ENCODE measurements at regions not wholly inside any gene's neighbourhood (a gene's known extent, or its start where the extent isn't known, plus 50 kb on each side); places are given as distances from the start of the nearest gene placed in this dataset.
"Not testable (repeated sequence)": the region's sequence is repeated elsewhere in the genome, so short reads cannot be mapped to it uniquely, and the experiment has no call there.

- no peaks in the 10 kb centered on the region for H3K36me3 ChIP-seq (ENCODE audit: control insufficient read depth in 2 of 2, insufficient read depth in 2 of 2, low read length in 1 of 2)
- no peak overlapping the region for H3K4me3 ChIP-seq (ENCODE audit: low read length in 2 of 2)
- H3K4me1 ChIP-seq (ENCODE audit: control insufficient read depth in 2 of 2, insufficient read depth in 2 of 2, low read length in 2 of 2) = no peaks in the 10 kb centered on the region
- DNase-seq (ENCODE audit: low read depth in 6 of 9, low spot score in 9 of 9) = no peak
- H3K27me3 ChIP-seq (ENCODE audit: control insufficient read depth in 2 of 2, insufficient read depth in 1 of 2, low read length in 1 of 2) = no peaks in the 10 kb centered on the region
- no peak overlapping the region for H3K27ac ChIP-seq (ENCODE audit: low read depth in 1 of 2, low read length in 1 of 2)
- whole genome bisulfite sequencing = 95% methylated on average over 2 of the region's 2 CpGs
- no peaks in the 10 kb centered on the region for H3K9me3 ChIP-seq (ENCODE audit: control insufficient read depth in 2 of 2, insufficient read depth in 1 of 2, low read length in 1 of 2)
These were observed 457.0 kb downstream of the EPM2A start for GRCh38 chr6:145278163-145278807.

DNA sequence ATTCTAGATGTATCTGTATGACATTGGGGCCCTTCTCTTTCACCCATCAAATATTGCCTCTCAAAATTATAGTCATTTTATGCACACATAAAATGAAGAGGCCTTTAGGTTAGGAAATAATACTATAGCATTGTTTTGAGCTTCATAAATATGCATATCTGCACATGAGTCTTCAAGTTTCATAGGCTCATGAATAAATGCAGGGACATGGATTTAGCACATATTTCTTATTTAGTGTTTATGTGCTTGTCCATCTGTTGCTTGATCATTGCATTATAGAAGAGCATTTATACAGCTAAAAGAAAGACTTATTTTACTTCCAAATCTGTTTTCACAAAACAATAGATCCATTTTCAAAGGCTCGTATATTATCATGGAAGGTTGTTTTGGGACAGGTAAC lies 455.8 kb downstream of the EPM2A start:
- no peak for DNase-seq (ENCODE audit: low read depth in 6 of 9, low spot score in 9 of 9)
- WGBS = 97% methylated on average over 1 of the region's 1 CpG
- no peaks in the 10 kb centered on the region for H3K9me3 ChIP-seq (ENCODE audit: control insufficient read depth in 2 of 2, insufficient read depth in 1 of 2, low read length in 1 of 2)
- H3K27ac ChIP-seq (ENCODE audit: low read depth in 1 of 2, low read length in 1 of 2) = no peak overlapping the region
- H3K36me3 ChIP-seq (ENCODE audit: control insufficient read depth in 2 of 2, insufficient read depth in 2 of 2, low read length in 1 of 2) = no peaks in the 10 kb centered on the region
- H3K4me3 ChIP-seq (ENCODE audit: low read length in 2 of 2) = no peak overlapping the region
- H3K4me1 ChIP-seq (ENCODE audit: control insufficient read depth in 2 of 2, insufficient read depth in 2 of 2, low read length in 2 of 2) = no peaks in the 10 kb centered on the region
- no peaks in the 10 kb centered on the region for H3K27me3 ChIP-seq (ENCODE audit: control insufficient read depth in 2 of 2, insufficient read depth in 1 of 2, low read length in 1 of 2)

DNA sequence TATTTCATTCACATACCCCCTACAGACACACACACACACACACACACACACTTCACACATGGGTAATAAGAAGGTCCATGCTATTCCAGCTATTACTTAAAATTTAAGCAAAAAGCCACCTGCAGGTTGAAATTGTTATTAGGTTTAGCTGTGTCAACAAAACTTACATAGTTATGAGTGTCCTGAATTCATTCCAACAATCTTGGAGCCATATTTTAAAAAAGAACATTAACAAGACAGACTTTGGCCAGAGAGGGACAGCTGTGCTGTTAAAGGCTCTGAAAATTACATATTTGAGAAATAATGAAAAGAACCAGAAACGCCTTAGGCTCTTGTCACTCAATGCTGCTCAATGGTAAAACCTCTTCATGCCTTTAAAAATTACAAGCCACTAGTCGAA lies 455.3 kb downstream of the EPM2A start:
- no peaks in the 10 kb centered on the region for H3K36me3 ChIP-seq (ENCODE audit: control insufficient read depth in 2 of 2, insufficient read depth in 2 of 2, low read length in 1 of 2)
- no peaks in the 10 kb centered on the region for H3K9me3 ChIP-seq (ENCODE audit: control insufficient read depth in 2 of 2, insufficient read depth in 1 of 2, low read length in 1 of 2)
- H3K4me1 ChIP-seq (ENCODE audit: control insufficient read depth in 2 of 2, insufficient read depth in 2 of 2, low read length in 2 of 2) = no peaks in the 10 kb centered on the region
- WGBS = 92% methylated on average over 2 of the region's 2 CpGs
- no peak overlapping the region for H3K27ac ChIP-seq (ENCODE audit: low read depth in 1 of 2, low read length in 1 of 2)
- H3K27me3 ChIP-seq (ENCODE audit: control insufficient read depth in 2 of 2, insufficient read depth in 1 of 2, low read length in 1 of 2) = no peaks in the 10 kb centered on the region
- DNase-seq (ENCODE audit: low read depth in 6 of 9, low spot score in 9 of 9) = no peak
- no peak overlapping the region for H3K4me3 ChIP-seq (ENCODE audit: low read length in 2 of 2)

- not testable (repeated sequence) for H3K4me1 ChIP-seq (ENCODE audit: control insufficient read depth in 2 of 2, insufficient read depth in 2 of 2, low read length in 2 of 2); H3K4me3 ChIP-seq (ENCODE audit: low read length in 2 of 2); H3K36me3 ChIP-seq (ENCODE audit: control insufficient read depth in 2 of 2, insufficient read depth in 2 of 2, low read length in 1 of 2); H3K27ac ChIP-seq (ENCODE audit: low read depth in 1 of 2, low read length in 1 of 2); DNase-seq (ENCODE audit: low read depth in 6 of 9, low spot score in 9 of 9); H3K27me3 ChIP-seq (ENCODE audit: control insufficient read depth in 2 of 2, insufficient read depth in 1 of 2, low read length in 1 of 2); H3K9me3 ChIP-seq (ENCODE audit: control insufficient read depth in 2 of 2, insufficient read depth in 1 of 2, low read length in 1 of 2)
- 83% methylated on average over 6 of the region's 6 CpGs for WGBS
These were observed 452.1 kb downstream of the EPM2A start for GRCh38 chr6:145283209-145283608.

DNA sequence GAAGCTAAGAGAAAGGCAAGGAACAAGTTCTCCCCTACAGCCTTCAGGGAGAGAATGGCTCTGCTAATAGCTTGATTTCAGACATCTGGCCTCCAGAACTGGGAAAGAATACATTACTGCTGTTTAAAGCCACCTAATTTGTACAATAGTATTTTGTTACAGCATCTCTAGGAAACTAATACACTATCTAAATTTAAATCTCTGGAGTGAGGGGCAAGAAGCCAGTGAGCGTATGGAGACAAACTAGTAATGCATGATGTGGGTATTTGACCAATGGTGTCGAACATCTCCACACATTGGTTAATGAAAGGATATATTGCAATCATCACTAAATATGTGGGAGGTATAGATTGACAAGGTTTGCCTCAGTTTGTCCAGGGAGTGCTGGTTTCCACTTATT lies 451.5 kb downstream of the EPM2A start:
- Histone ChIP-seq H3K9me3 (ENCODE audit: control insufficient read depth in 2 of 2, insufficient read depth in 1 of 2, low read length in 1 of 2) (no peaks in the 10 kb centered on the region), H3K27me3 (ENCODE audit: control insufficient read depth in 2 of 2, insufficient read depth in 1 of 2, low read length in 1 of 2) (no peaks in the 10 kb centered on the region), H3K4me3 (ENCODE audit: low read length in 2 of 2) (no peak overlapping the region), H3K36me3 (ENCODE audit: control insufficient read depth in 2 of 2, insufficient read depth in 2 of 2, low read length in 1 of 2) (no peaks in the 10 kb centered on the region), H3K4me1 (ENCODE audit: control insufficient read depth in 2 of 2, insufficient read depth in 2 of 2, low read length in 2 of 2) (no peaks in the 10 kb centered on the region), H3K27ac (ENCODE audit: low read depth in 1 of 2, low read length in 1 of 2) (no peak overlapping the region)
- no peak for DNase-seq (ENCODE audit: low read depth in 6 of 9, low spot score in 9 of 9)
- WGBS = 96% methylated on average over 2 of the region's 2 CpGs

GRCh38 chr6:145286916-145287315 lies 448.4 kb downstream of the EPM2A start:
- WGBS = 88% methylated on average over 1 of the region's 1 CpG
- no peaks in the 10 kb centered on the region for H3K9me3 ChIP-seq (ENCODE audit: control insufficient read depth in 2 of 2, insufficient read depth in 1 of 2, low read length in 1 of 2)
- H3K36me3 ChIP-seq (ENCODE audit: control insufficient read depth in 2 of 2, insufficient read depth in 2 of 2, low read length in 1 of 2) = no peaks in the 10 kb centered on the region
- no peak for DNase-seq (ENCODE audit: low read depth in 6 of 9, low spot score in 9 of 9)
- H3K4me3 ChIP-seq (ENCODE audit: low read length in 2 of 2) = no peak overlapping the region
- H3K27ac ChIP-seq (ENCODE audit: low read depth in 1 of 2, low read length in 1 of 2) = no peak overlapping the region
- no peaks in the 10 kb centered on the region for H3K27me3 ChIP-seq (ENCODE audit: control insufficient read depth in 2 of 2, insufficient read depth in 1 of 2, low read length in 1 of 2)
- no peaks in the 10 kb centered on the region for H3K4me1 ChIP-seq (ENCODE audit: control insufficient read depth in 2 of 2, insufficient read depth in 2 of 2, low read length in 2 of 2)

- Histone ChIP-seq H3K9me3 (ENCODE audit: control insufficient read depth in 2 of 2, insufficient read depth in 1 of 2, low read length in 1 of 2) (no peaks in the 10 kb centered on the region), H3K4me3 (ENCODE audit: low read length in 2 of 2) (no peak overlapping the region), H3K27me3 (ENCODE audit: control insufficient read depth in 2 of 2, insufficient read depth in 1 of 2, low read length in 1 of 2) (no peaks in the 10 kb centered on the region), H3K4me1 (ENCODE audit: control insufficient read depth in 2 of 2, insufficient read depth in 2 of 2, low read length in 2 of 2) (no peaks in the 10 kb centered on the region), H3K36me3 (ENCODE audit: control insufficient read depth in 2 of 2, insufficient read depth in 2 of 2, low read length in 1 of 2) (no peaks in the 10 kb centered on the region), H3K27ac (ENCODE audit: low read depth in 1 of 2, low read length in 1 of 2) (no peak overlapping the region)
- 95% methylated on average over 3 of the region's 3 CpGs for WGBS
- no peak for DNase-seq (ENCODE audit: low read depth in 6 of 9, low spot score in 9 of 9)
These were observed 445.7 kb downstream of the EPM2A start for GRCh38 chr6:145289573-145289972.

- no peak overlapping the region for H3K27ac ChIP-seq (ENCODE audit: low read depth in 1 of 2, low read length in 1 of 2)
- 97% methylated on average over 2 of the region's 2 CpGs for WGBS
- H3K27me3 ChIP-seq (ENCODE audit: control insufficient read depth in 2 of 2, insufficient read depth in 1 of 2, low read length in 1 of 2) = no peaks in the 10 kb centered on the region
- DNase-seq (ENCODE audit: low read depth in 6 of 9, low spot score in 9 of 9) = no peak
- no peaks in the 10 kb centered on the region for H3K36me3 ChIP-seq (ENCODE audit: control insufficient read depth in 2 of 2, insufficient read depth in 2 of 2, low read length in 1 of 2)
- H3K4me3 ChIP-seq (ENCODE audit: low read length in 2 of 2) = no peak overlapping the region
- H3K4me1 ChIP-seq (ENCODE audit: control insufficient read depth in 2 of 2, insufficient read depth in 2 of 2, low read length in 2 of 2) = no peaks in the 10 kb centered on the region
- no peaks in the 10 kb centered on the region for H3K9me3 ChIP-seq (ENCODE audit: control insufficient read depth in 2 of 2, insufficient read depth in 1 of 2, low read length in 1 of 2)
These were observed 445.2 kb downstream of the EPM2A start for GRCh38 chr6:145290122-145290521.

- no peak overlapping the region for H3K4me3 ChIP-seq (ENCODE audit: low read length in 2 of 2)
- no peaks in the 10 kb centered on the region for H3K9me3 ChIP-seq (ENCODE audit: control insufficient read depth in 2 of 2, insufficient read depth in 1 of 2, low read length in 1 of 2)
- H3K36me3 ChIP-seq (ENCODE audit: control insufficient read depth in 2 of 2, insufficient read depth in 2 of 2, low read length in 1 of 2) = no peaks in the 10 kb centered on the region
- H3K27me3 ChIP-seq (ENCODE audit: control insufficient read depth in 2 of 2, insufficient read depth in 1 of 2, low read length in 1 of 2) = no peaks in the 10 kb centered on the region
- 92% methylated on average over 2 of the region's 2 CpGs for WGBS
- DNase-seq (ENCODE audit: low read depth in 6 of 9, low spot score in 9 of 9) = no peak
- no peaks in the 10 kb centered on the region for H3K4me1 ChIP-seq (ENCODE audit: control insufficient read depth in 2 of 2, insufficient read depth in 2 of 2, low read length in 2 of 2)
- H3K27ac ChIP-seq (ENCODE audit: low read depth in 1 of 2, low read length in 1 of 2) = no peak overlapping the region
These were observed 443.3 kb downstream of the EPM2A start for GRCh38 chr6:145292066-145292465.

DNA sequence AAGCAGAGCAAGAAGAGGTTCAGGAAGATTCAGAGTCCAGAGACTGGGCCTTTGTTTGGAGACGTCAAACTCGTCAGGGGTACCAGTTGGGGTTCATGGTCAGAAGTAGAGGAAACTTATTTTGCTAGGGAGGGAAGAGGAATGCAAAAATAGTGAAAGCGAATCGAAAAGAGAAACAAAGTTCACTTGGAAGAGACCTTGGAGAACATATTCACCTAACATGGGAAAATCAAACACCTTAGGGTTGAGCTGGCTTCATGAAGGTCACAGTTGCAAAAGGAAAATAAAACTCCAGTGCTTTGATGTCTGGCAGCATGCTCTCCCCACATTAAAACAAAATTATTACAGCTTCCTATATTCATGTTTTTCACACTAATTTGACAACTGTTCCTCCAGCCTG lies 440.4 kb downstream of the EPM2A start:
- 96% methylated on average over 4 of the region's 4 CpGs for WGBS
- no peaks in the 10 kb centered on the region for H3K4me1 ChIP-seq (ENCODE audit: control insufficient read depth in 2 of 2, insufficient read depth in 2 of 2, low read length in 2 of 2)
- no peak overlapping the region for H3K4me3 ChIP-seq (ENCODE audit: low read length in 2 of 2)
- DNase-seq (ENCODE audit: low read depth in 6 of 9, low spot score in 9 of 9) = no peak
- H3K27me3 ChIP-seq (ENCODE audit: control insufficient read depth in 2 of 2, insufficient read depth in 1 of 2, low read length in 1 of 2) = no peaks in the 10 kb centered on the region
- no peaks in the 10 kb centered on the region for H3K9me3 ChIP-seq (ENCODE audit: control insufficient read depth in 2 of 2, insufficient read depth in 1 of 2, low read length in 1 of 2)
- H3K27ac ChIP-seq (ENCODE audit: low read depth in 1 of 2, low read length in 1 of 2) = no peak overlapping the region
- H3K36me3 ChIP-seq (ENCODE audit: control insufficient read depth in 2 of 2, insufficient read depth in 2 of 2, low read length in 1 of 2) = no peaks in the 10 kb centered on the region
